Heart right ventricle (tissue), 16 donors: ENCODE measurements at regions not wholly inside any gene's neighbourhood (a gene's known extent, or its start where the extent isn't known, plus 50 kb on each side); places are given as distances from the start of the nearest gene placed in this dataset.

Source experiments
- ATAC-seq, 8 donors: fragments of 200-7000 bp; cut with Tn5 transposase; one replicate each; pipeline ENCODE4 v1.9.1; 2020; ENCODE audit warnings: mild to moderate bottlenecking in 8 of 8, moderate library complexity in 8 of 8, moderate number of reproducible peaks in 1 of 8
- DNase-seq, 2 donors: peaks; one replicate each; pipeline ENCODE4 v3.0.0-alpha.2; 2020
- H3K27ac ChIP-seq, 10 donors: fragments of 200-600 bp; sonication (generic) in 2 of 10; one replicate each; pipeline versions ENCODE4 v1.5.0 to v1.8.0; 2020 to 2022; ENCODE audit warnings: mild to moderate bottlenecking in 3 of 10
- H3K27me3 ChIP-seq, 7 donors: fragments of 200-600 bp; one replicate each; pipeline ENCODE4 v1.8.0; 2021 to 2022; ENCODE audit warnings: mild to moderate bottlenecking in 2 of 7
- H3K36me3 ChIP-seq, 9 donors: fragments of 200-600 bp; sonication (generic) in 1 of 9; one replicate each; pipeline versions ENCODE4 v1.5.0 to v1.8.0; 2020 to 2022; ENCODE audit warnings: mild to moderate bottlenecking in 2 of 9
- H3K4me1 ChIP-seq, 9 donors: fragments of 200-600 bp; sonication (generic) in 1 of 9; one replicate each; pipeline versions ENCODE4 v1.5.0 to v1.8.0; 2020 to 2022; ENCODE audit warnings: mild to moderate bottlenecking in 4 of 9
- H3K4me3 ChIP-seq, 10 donors: fragments of 200-600 bp; sonication (generic) in 2 of 10; one replicate each; pipeline versions ENCODE4 v1.5.0 to v1.8.0; 2020 to 2022; ENCODE audit warnings: mild to moderate bottlenecking in 7 of 10, moderate library complexity in 2 of 10
- H3K9me3 ChIP-seq, 11 donors: fragments of 200-600 bp in 10 of 11; sonication (generic) in 2 of 11; one replicate each; pipeline versions ENCODE4 v1.5.0 to v1.8.0; 2013 to 2022; ENCODE audit warnings: mild to moderate bottlenecking in 2 of 11, control low read depth in 1 of 11, moderate library complexity in 1 of 11
- CTCF ChIP-seq, 9 donors: fragments of 200-600 bp; sonication (generic) in 2 of 9; IDR thresholded peaks; one replicate each; pipeline versions ENCODE4 v1.5.0 to v1.8.0; 2021 to 2022; ENCODE audit warnings: antibody characterized with exemption in 9 of 9, mild to moderate bottlenecking in 5 of 9, moderate library complexity in 1 of 9
- whole genome bisulfite sequencing, 2 donors: extraction: QIAGEN DNeasy Blood & Tissue Kit; methylation state at CpG; one replicate each; pipeline ENCODE4 v1.1.7; 2013; ENCODE audit warnings: inconsistent platforms in 1 of 2; 5-methylcytosine and 5-hydroxymethylcytosine counted together
- intact Hi-C, 10 donors: fragments of 100-400 bp; cut with DNase I; formaldehyde crosslinking; loops; one replicate each; pipeline versions ENCODE4 v1.11.1 to v1.14.2; 2022
- donor health status: Arrhythmogenic right ventricular cardiomyopathy.
- donor health status: ischemic (EF 13 %, LVEDD 7.1; RV severe dilation, severe dysfunction).
- donor health status: healthy with polysubstance abuse.
- donor health status: DM: no; HTN: yes; CAD: no.
- donor health status: DM: no; HTN: no; CAD: no.
- donor health status: ischemic (EF 25% LVEDD 6.9; RV normal size, moderate dysfunction).
- donor health status: ischemic (EF 25% LVEDD 5.7; RV mildly dilated, moderate dysfunction).
- donor health status: healthy.
- donor health status: DM: yes; HTN: yes; CAD: no.
- donor health status: Ischemic cardiomyopathy.
- donor health status: ischemic (EF 35%, LVEDD 5.7; RV mildly dilated, moderate dysfunction).
- donor health status: nonischemic (EF 11% LVEDD 7.7; RV severe dilation, severe dysfunction).
- donor health status: DM: yes; HTN: yes; CAD: no.
- donor health status: PGD.
- donor health status: ischemic (EF 29% LVEDD 5.4; RV normal size, mild dysfunction).
- donor health status: nonischemic (EF 23%, LVEDD 6.1; RV moderate dilation, normal function).

DNA sequence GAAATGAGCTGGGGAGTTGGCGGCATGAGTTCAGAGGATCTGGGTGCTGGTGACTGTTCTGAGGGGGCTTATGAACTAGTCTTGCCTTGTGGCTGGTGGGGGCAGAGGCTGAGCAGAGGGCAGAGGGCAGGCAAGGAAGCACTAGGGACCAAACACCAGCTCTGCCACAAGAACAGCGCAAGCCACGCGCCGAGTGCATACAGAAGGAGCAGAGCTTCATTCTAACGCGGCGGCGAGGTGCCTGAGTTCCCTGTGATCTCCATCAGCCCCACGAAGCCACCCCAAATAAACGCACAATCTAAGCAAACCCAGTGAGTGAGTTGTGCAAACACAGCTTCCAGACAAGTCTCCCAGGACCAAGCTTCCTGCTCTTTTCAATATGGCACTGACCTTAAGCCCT lies 110.6 kb upstream of the ALDH1B1 start:
- ATAC-seq, result no peak
- H3K9me3 ChIP-seq, result no peaks in the 10 kb centered on the region
- no peak for DNase-seq
- no peak for TF ChIP-seq CTCF (IDR thresholded peaks at IDR 0.05)
- no peaks in the 10 kb centered on the region for H3K36me3 ChIP-seq
- intact Hi-C loops, result loop anchor here in 1 of 10 donors (10.0 kb wide), 1 partner anchor 177 kb away; no protein-coding TSS in a partner anchor
- H3K27ac ChIP-seq, result no peak overlapping the region
- H3K4me3 ChIP-seq, result no peak overlapping the region
- WGBS, 2 donors, result 68 to 86% methylated on average over 11 of the region's 11 CpGs
- H3K27me3 ChIP-seq, result peaks cover 0 to 15% (median 0%) of the 10 kb centered on the region in 7 donors
- no peaks in the 10 kb centered on the region for H3K4me1 ChIP-seq

DNA sequence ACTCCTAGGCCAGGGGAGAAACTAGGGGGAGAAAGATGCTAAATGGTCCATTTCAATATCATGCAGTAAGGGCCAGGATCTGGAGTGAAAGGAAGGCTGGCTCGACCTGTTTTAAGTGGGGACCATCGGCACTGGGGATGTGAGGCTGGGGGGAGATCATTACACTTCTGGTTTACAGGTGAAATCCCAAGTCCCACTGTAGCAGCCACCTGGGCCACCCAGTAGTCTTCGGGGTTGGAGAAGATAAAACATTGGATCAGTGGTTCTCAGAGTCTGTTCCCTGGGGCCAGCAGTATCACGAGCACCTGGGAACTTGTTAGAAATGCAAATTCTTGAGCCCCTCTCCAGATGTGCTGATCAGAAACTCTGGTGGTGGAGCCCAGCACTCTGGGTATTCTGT lies 111.3 kb upstream of the ALDH1B1 start:
- no peaks in the 10 kb centered on the region for H3K4me1 ChIP-seq
- ATAC-seq (no peak), DNase-seq (no peak)
- WGBS, 2 donors, result 74 to 78% methylated on average over 4 of the region's 4 CpGs
- peaks cover 0 to 11% (median 0%) of the 10 kb centered on the region in 7 donors for H3K27me3 ChIP-seq
- H3K4me3 ChIP-seq, result no peak overlapping the region
- TF ChIP-seq CTCF (IDR thresholded peaks at IDR 0.05), result no peak
- no peaks in the 10 kb centered on the region for H3K9me3 ChIP-seq
- H3K27ac ChIP-seq, result no peak overlapping the region
- intact Hi-C loops, result loop anchor here in 1 of 10 donors (10.0 kb wide), 1 partner anchor 176 kb away; no protein-coding TSS in a partner anchor
- H3K36me3 ChIP-seq, result no peaks in the 10 kb centered on the region

- WGBS, 2 donors, result 69 to 80% methylated on average over 6 of the region's 6 CpGs
- intact Hi-C loops, result loop anchor here in 1 of 10 donors (10.0 kb wide), 1 partner anchor 176 kb away; no protein-coding TSS in a partner anchor
- no peak for ATAC-seq
These were observed 112.2 kb upstream of the ALDH1B1 start for GRCh38 chr9:38280251-38280800.

GRCh38 chr9:38278931-38279679 lies 113.4 kb upstream of the ALDH1B1 start:
- WGBS, 2 donors, result 77 to 84% methylated on average over 7 of the region's 7 CpGs
- Histone ChIP-seq H3K4me3 (no peak overlapping the region), H3K9me3 (no peaks in the 10 kb centered on the region), H3K27me3 (peaks cover 0 to 8% (median 0%) of the 10 kb centered on the region in 7 donors), H3K4me1 (no peaks in the 10 kb centered on the region), H3K36me3 (no peaks in the 10 kb centered on the region), H3K27ac (no peak overlapping the region)
- DNase-seq, result no peak
- no peak for ATAC-seq
- intact Hi-C loops, result no loop called here
- no peak for TF ChIP-seq CTCF (IDR thresholded peaks at IDR 0.05)

More at GRCh38 chr9:38280251-38280800, 112.2 kb upstream of the ALDH1B1 start:
- Histone ChIP-seq H3K36me3 (no peaks in the 10 kb centered on the region), H3K4me1 (no peaks in the 10 kb centered on the region), H3K4me3 (no peak overlapping the region), H3K27me3 (peaks cover 0 to 8% (median 0%) of the 10 kb centered on the region in 7 donors), H3K27ac (no peak overlapping the region), H3K9me3 (no peaks in the 10 kb centered on the region)
- TF ChIP-seq CTCF (IDR thresholded peaks at IDR 0.05), result no peak
- no peak for DNase-seq
